ENCODE measurements at regions not wholly inside any gene's neighbourhood (a gene's known extent, or its start where the extent isn't known, plus 50 kb on each side); places are given as distances from the start of the nearest gene placed in this dataset.

GRCh38 chr9:108001237-108001636 is 511.7 kb upstream of the KLF4 start:
- in situ Hi-C loops (cut with MboI; ENCODE audit: low pct_unique_long_range_greater_than_20kb, low sequenced_read_pairs, unreplicated experiment) = no loop called here
- no peak for TF ChIP-seq CTCF (IDR thresholded peaks at IDR 0.05; ENCODE audit: extremely low read depth, insufficient read depth, missing control alignments)

GRCh38 chr9:107999890-108000289 is 510.3 kb upstream of the KLF4 start:
- in situ Hi-C loops (cut with MboI; ENCODE audit: low pct_unique_long_range_greater_than_20kb, low sequenced_read_pairs, unreplicated experiment) = no loop called here
- TF ChIP-seq CTCF (IDR thresholded peaks at IDR 0.05; ENCODE audit: extremely low read depth, insufficient read depth, missing control alignments) = no peak
- no peak for DNase-seq (ENCODE audit: low spot score)

More at GRCh38 chr9:108001237-108001636, 511.7 kb upstream of the KLF4 start:
- no peak for DNase-seq (ENCODE audit: low spot score)

- no peak for DNase-seq (ENCODE audit: low spot score)
- no peak for TF ChIP-seq CTCF (IDR thresholded peaks at IDR 0.05; ENCODE audit: extremely low read depth, insufficient read depth, missing control alignments)
- in situ Hi-C loops (cut with MboI; ENCODE audit: low pct_unique_long_range_greater_than_20kb, low sequenced_read_pairs, unreplicated experiment) = no loop called here
Observed at GRCh38 chr9:107999011-107999410, 509.4 kb upstream of the KLF4 start.

- in situ Hi-C loops (cut with MboI; ENCODE audit: low pct_unique_long_range_greater_than_20kb, low sequenced_read_pairs, unreplicated experiment) = no loop called here
Observed at GRCh38 chr9:107994648-107995047, 505.1 kb upstream of the KLF4 start.

GRCh38 chr9:107992271-107992670 is 502.7 kb upstream of the KLF4 start:
- no peak for DNase-seq (ENCODE audit: low spot score)
- TF ChIP-seq CTCF (IDR thresholded peaks at IDR 0.05; ENCODE audit: extremely low read depth, insufficient read depth, missing control alignments) = no peak
- in situ Hi-C loops (cut with MboI; ENCODE audit: low pct_unique_long_range_greater_than_20kb, low sequenced_read_pairs, unreplicated experiment) = no loop called here

More at GRCh38 chr9:107994648-107995047, 505.1 kb upstream of the KLF4 start:
- DNase-seq (ENCODE audit: low spot score) = no peak
- no peak for TF ChIP-seq CTCF (IDR thresholded peaks at IDR 0.05; ENCODE audit: extremely low read depth, insufficient read depth, missing control alignments)

GRCh38 chr9:107991581-107991980 is 502.0 kb upstream of the KLF4 start:
- DNase-seq (ENCODE audit: low spot score) = no peak
- in situ Hi-C loops (cut with MboI; ENCODE audit: low pct_unique_long_range_greater_than_20kb, low sequenced_read_pairs, unreplicated experiment) = no loop called here
- no peak for TF ChIP-seq CTCF (IDR thresholded peaks at IDR 0.05; ENCODE audit: extremely low read depth, insufficient read depth, missing control alignments)

- no peak for DNase-seq (ENCODE audit: low spot score)
- in situ Hi-C loops (cut with MboI; ENCODE audit: low pct_unique_long_range_greater_than_20kb, low sequenced_read_pairs, unreplicated experiment) = no loop called here
- TF ChIP-seq CTCF (IDR thresholded peaks at IDR 0.05; ENCODE audit: extremely low read depth, insufficient read depth, missing control alignments) = no peak
Observed at GRCh38 chr9:107989544-107989943, 500.0 kb upstream of the KLF4 start.
